ENCODE measurements at regions not wholly inside any gene's neighbourhood (a gene's known extent, or its start where the extent isn't known, plus 50 kb on each side); places are given as distances from the start of the nearest gene placed in this dataset.

DNA sequence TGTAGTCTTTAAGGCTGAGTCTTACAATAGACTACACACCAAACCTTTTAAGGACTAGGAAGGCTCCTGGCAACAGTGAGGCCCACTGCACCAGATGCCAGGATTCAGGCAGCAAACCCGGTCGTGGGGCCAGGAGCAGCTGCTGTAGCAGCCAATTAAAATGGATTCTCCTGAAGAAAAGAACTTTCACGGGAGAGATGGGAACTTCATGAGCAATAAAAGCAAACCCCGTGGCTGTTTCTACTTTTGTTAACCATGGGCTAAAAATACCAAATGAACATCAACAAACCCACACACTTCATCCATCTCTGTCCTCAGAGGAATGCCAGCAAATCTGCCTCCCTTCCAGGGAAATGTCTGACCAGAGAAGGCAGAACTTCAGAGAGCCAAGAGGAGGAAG, 101.4 kb downstream of the BTC start:
- no peaks in the 10 kb centered on the region for H3K9me3 Mint-ChIP-seq (ENCODE audit: unreplicated experiment)
- peaks cover 7% of the 10 kb centered on the region for H3K4me1 Mint-ChIP-seq (ENCODE audit: unreplicated experiment)
- no peaks in the 10 kb centered on the region for H3K36me3 Mint-ChIP-seq (ENCODE audit: low read depth, unreplicated experiment)
- no peak overlapping the region for H3K4me3 Mint-ChIP-seq (ENCODE audit: unreplicated experiment)
- TF ChIP-seq, protein P1, sequence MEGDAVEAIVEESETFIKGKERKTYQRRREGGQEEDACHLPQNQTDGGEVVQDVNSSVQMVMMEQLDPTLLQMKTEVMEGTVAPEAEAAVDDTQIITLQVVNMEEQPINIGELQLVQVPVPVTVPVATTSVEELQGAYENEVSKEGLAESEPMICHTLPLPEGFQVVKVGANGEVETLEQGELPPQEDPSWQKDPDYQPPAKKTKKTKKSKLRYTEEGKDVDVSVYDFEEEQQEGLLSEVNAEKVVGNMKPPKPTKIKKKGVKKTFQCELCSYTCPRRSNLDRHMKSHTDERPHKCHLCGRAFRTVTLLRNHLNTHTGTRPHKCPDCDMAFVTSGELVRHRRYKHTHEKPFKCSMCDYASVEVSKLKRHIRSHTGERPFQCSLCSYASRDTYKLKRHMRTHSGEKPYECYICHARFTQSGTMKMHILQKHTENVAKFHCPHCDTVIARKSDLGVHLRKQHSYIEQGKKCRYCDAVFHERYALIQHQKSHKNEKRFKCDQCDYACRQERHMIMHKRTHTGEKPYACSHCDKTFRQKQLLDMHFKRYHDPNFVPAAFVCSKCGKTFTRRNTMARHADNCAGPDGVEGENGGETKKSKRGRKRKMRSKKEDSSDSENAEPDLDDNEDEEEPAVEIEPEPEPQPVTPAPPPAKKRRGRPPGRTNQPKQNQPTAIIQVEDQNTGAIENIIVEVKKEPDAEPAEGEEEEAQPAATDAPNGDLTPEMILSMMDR (IDR thresholded peaks at IDR 0.05; ENCODE audit: unreplicated experiment) = no peak
- no peak overlapping the region for H3K27ac Mint-ChIP-seq (ENCODE audit: unreplicated experiment)
- no peaks in the 10 kb centered on the region for H3K27me3 Mint-ChIP-seq (ENCODE audit: unreplicated experiment)
- DNase-seq (ENCODE audit: low spot score) = no peak

All from endothelial cell (in vitro differentiated cells).